H1 (cell line): ENCODE measurements at regions not wholly inside any gene's neighbourhood (a gene's known extent, or its start where the extent isn't known, plus 50 kb on each side); places are given as distances from the start of the nearest gene placed in this dataset.

Source experiments
- CTCF ChIA-PET: fragments of 300-600 bp; sonication (Branson Sonifier 250); formaldehyde crosslinking; loops from one replicate; lab custom pipeline; 2021; ENCODE audit not compliant: partially characterized antibody; lab: Charles Lee
- POLR2A ChIA-PET: fragments of 300-600 bp; sonication (Branson Sonifier 250); formaldehyde crosslinking; loops from one replicate; lab custom pipeline; 2021; ENCODE audit warnings: inconsistent platforms; ENCODE audit not compliant: partially characterized antibody; lab: Charles Lee
- DNase-seq, 2 experiments: peaks; one replicate each; pipeline versions ENCODE4 v3.0.0 to v3.0.0-alpha.2; 2010 to 2022; ENCODE audit warnings: low spot score in 2 of 2, low read depth in 1 of 2, mixed read lengths in 1 of 2
- FAIRE-seq: peaks from 2 replicates; lab custom pipeline; 2011; peaks lifted over from hg19 to GRCh38; lab: Jason Lieb, UNC
- H2AFZ ChIP-seq: 2 replicates; pipeline ENCODE4 v1.8.1; 2012; ENCODE audit warnings: low read length, inconsistent platforms
- H2AK5ac ChIP-seq: 2 replicates; pipeline ENCODE4 v1.6.1; 2013; ENCODE audit warnings: low read depth, low read length
- H2BK120ac ChIP-seq: replicated peaks from 2 replicates; pipeline ENCODE3; 2013; ENCODE audit warnings: low read depth, low read length, inconsistent platforms
- H2BK12ac ChIP-seq: 2 replicates; pipeline ENCODE4 v1.6.1; 2013; ENCODE audit warnings: low read depth, low read length
- H2BK15ac ChIP-seq: 2 replicates; pipeline ENCODE4 v1.6.1; 2013; ENCODE audit warnings: low read length
- H2BK20ac ChIP-seq: 2 replicates; pipeline ENCODE4 v1.6.1; 2013; ENCODE audit warnings: low read length
- H2BK5ac ChIP-seq: 2 replicates; pipeline ENCODE4 v1.6.1; 2013; ENCODE audit warnings: low read depth, low read length
- H3K14ac ChIP-seq: 2 replicates; pipeline ENCODE4 v1.6.1; 2013; ENCODE audit warnings: inconsistent platforms; ENCODE audit not compliant: insufficient read length
- H3K18ac ChIP-seq: 2 replicates; pipeline ENCODE4 v1.6.1; 2013; ENCODE audit warnings: low read length; ENCODE audit errors: extremely low read depth
- H3K23ac ChIP-seq: 2 replicates; pipeline ENCODE4 v1.6.1; 2013; ENCODE audit warnings: inconsistent platforms; ENCODE audit not compliant: insufficient read length
- H3K23me2 ChIP-seq: 2 replicates; pipeline ENCODE4 v1.6.1; 2013; ENCODE audit warnings: low read depth, low read length
- H3K27ac ChIP-seq: 2 replicates; pipeline ENCODE4 v1.6.1; 2011; ENCODE audit warnings: low read depth, low read length, inconsistent platforms
- H3K27me3 ChIP-seq, 4 experiments: replicated peaks in 1 of 4; 1 replicate in 1 of 4; 2 replicates in 3 of 4; pipeline versions ENCODE4 v1.6.1 to v1.8.1; 2011 to 2013; ENCODE audit warnings: low read length in 3 of 4, mild to moderate bottlenecking in 3 of 4, inconsistent platforms in 2 of 4, mixed read lengths in 2 of 4, moderate library complexity in 1 of 4; ENCODE audit not compliant: control insufficient read depth in 3 of 4, insufficient read depth in 3 of 4; ENCODE audit errors: extremely low read depth in 1 of 4
- H3K36me3 ChIP-seq, 4 experiments: 2 replicates each; pipeline versions ENCODE4 v1.6.1 to v1.8.1; 2011 to 2013; ENCODE audit warnings: mild to moderate bottlenecking in 4 of 4, low read length in 3 of 4, moderate library complexity in 2 of 4, control low read depth in 1 of 4, inconsistent platforms in 1 of 4; ENCODE audit not compliant: insufficient read depth in 4 of 4, control insufficient read depth in 2 of 4
- H3K4ac ChIP-seq: replicated peaks from 2 replicates; pipeline ENCODE3; 2013; ENCODE audit warnings: low read length, low read depth, mixed read lengths, inconsistent platforms; ENCODE audit not compliant: insufficient read length
- H3K4me1 ChIP-seq, 4 experiments: replicated peaks in 1 of 4; 1 replicate in 1 of 4; 2 replicates in 3 of 4; pipeline versions ENCODE4 v1.6.1 to v1.8.1; 2011 to 2013; ENCODE audit warnings: low read length in 3 of 4, inconsistent platforms in 2 of 4, mixed read lengths in 1 of 4; ENCODE audit not compliant: insufficient read depth in 4 of 4, control insufficient read depth in 3 of 4
- H3K4me2 ChIP-seq, 2 experiments: 2 replicates each; pipeline versions ENCODE4 v1.6.1 to v1.8.1; 2011 to 2013; ENCODE audit warnings: low read depth in 2 of 2, low read length in 2 of 2, control low read depth in 1 of 2, inconsistent platforms in 1 of 2, mild to moderate bottlenecking in 1 of 2; ENCODE audit not compliant: insufficient read depth in 1 of 2
- H3K4me3 ChIP-seq, 4 experiments: fragments of 200-600, 300-600 bp in 1 of 4; sonication (generic), shearing (Covaris generic), sonication (Bioruptor Twin) in 1 of 4; 2 replicates each; pipeline versions ENCODE4 v1.5.1 to v1.8.1; 2011 to 2016; ENCODE audit warnings: low read length in 4 of 4, low read depth in 3 of 4, control low read depth in 2 of 4, inconsistent platforms in 2 of 4, mild to moderate bottlenecking in 2 of 4, mixed read lengths in 1 of 4, moderate library complexity in 1 of 4; ENCODE audit not compliant: insufficient read depth in 2 of 4; ENCODE audit errors: extremely low read depth in 1 of 4
- H3K56ac ChIP-seq: replicated peaks from 2 replicates; pipeline ENCODE3; 2013; ENCODE audit warnings: low read depth, mild to moderate bottlenecking, mixed read lengths, low read length, inconsistent platforms; ENCODE audit not compliant: insufficient read length
- H3K79me1 ChIP-seq: 2 replicates; pipeline ENCODE4 v1.6.1; 2013; ENCODE audit warnings: low read depth, low read length, control low read depth
- H3K79me2 ChIP-seq, 2 experiments: 2 replicates each; pipeline versions ENCODE4 v1.6.1 to v1.8.1; 2012 to 2013; ENCODE audit warnings: low read length in 2 of 2, mild to moderate bottlenecking in 2 of 2, inconsistent platforms in 1 of 2; ENCODE audit not compliant: insufficient read depth in 2 of 2, control insufficient read depth in 1 of 2
- H3K9ac ChIP-seq, 4 experiments: replicated peaks in 1 of 4; 1 replicate in 1 of 4; 2 replicates in 3 of 4; pipeline versions ENCODE4 v1.6.1 to v1.8.1; 2011 to 2013; ENCODE audit warnings: low read depth in 3 of 4, low read length in 3 of 4, control low read depth in 2 of 4, mild to moderate bottlenecking in 2 of 4, moderate library complexity in 2 of 4, inconsistent platforms in 1 of 4; ENCODE audit errors: extremely low read depth in 1 of 4
- H3K9me3 ChIP-seq, 2 experiments: 2 replicates each; pipeline versions ENCODE4 v1.6.1 to v1.8.1; 2012 to 2013; ENCODE audit warnings: mild to moderate bottlenecking in 2 of 2, moderate library complexity in 2 of 2, control low read depth in 1 of 2, inconsistent platforms in 1 of 2, low read depth in 1 of 2, low read length in 1 of 2, mixed read lengths in 1 of 2; ENCODE audit not compliant: insufficient read depth in 2 of 2
- H4K20me1 ChIP-seq, 2 experiments: replicated peaks in 1 of 2; 2 replicates each; pipeline versions ENCODE3 to v1.8.1; 2011 to 2013; ENCODE audit warnings: inconsistent platforms in 2 of 2, low read length in 2 of 2, mild to moderate bottlenecking in 1 of 2; ENCODE audit not compliant: insufficient read depth in 2 of 2, control insufficient read depth in 1 of 2
- H4K5ac ChIP-seq: 2 replicates; pipeline ENCODE4 v1.6.1; 2013; ENCODE audit warnings: low read length, low read depth, mixed read lengths, inconsistent platforms; ENCODE audit not compliant: insufficient read length
- H4K8ac ChIP-seq: 2 replicates; pipeline ENCODE4 v1.8.0; 2013; ENCODE audit warnings: mild to moderate bottlenecking, moderate library complexity, low read length, inconsistent platforms; ENCODE audit not compliant: insufficient read depth; ENCODE audit errors: extremely low read depth
- H4K91ac ChIP-seq: replicated peaks from 2 replicates; pipeline ENCODE3; 2013; ENCODE audit warnings: low read length, mixed read lengths, inconsistent platforms; ENCODE audit not compliant: insufficient read length
- BCL11A ChIP-seq, 2 experiments: IDR thresholded peaks; one replicate each; pipeline ENCODE4 v1.6.1; 2011; ENCODE audit warnings: low read depth in 2 of 2, low read length in 2 of 2, mild to moderate bottlenecking in 2 of 2
- CBX8 ChIP-seq: fragments of 300-800, 300-1000 bp; sonication (generic); IDR thresholded peaks from 2 replicates; pipeline ENCODE4 v1.7.1; 2016; ENCODE audit warnings: low read depth, low read length, borderline replicate concordance
- EGR1 ChIP-seq: IDR thresholded peaks from 2 replicates; pipeline ENCODE4 v1.6.1; 2011; ENCODE audit warnings: low read depth, low read length, borderline replicate concordance
- EZH2 ChIP-seq: fragments of 200-600 bp; sonication (generic); IDR thresholded peaks from 2 replicates; pipeline ENCODE4 v1.7.1; 2012; ENCODE audit warnings: low read depth, mild to moderate bottlenecking, moderate library complexity, low read length, inconsistent platforms; ENCODE audit not compliant: severe bottlenecking
- KDM4A ChIP-seq: IDR thresholded peaks from one replicate; pipeline ENCODE4 v1.7.1; 2012; ENCODE audit warnings: low read depth, mild to moderate bottlenecking, moderate library complexity, low read length, inconsistent platforms; ENCODE audit not compliant: severe bottlenecking
- KDM5A ChIP-seq: fragments of 200-600 bp; IDR thresholded peaks from 2 replicates; pipeline ENCODE4 v1.7.1; 2012; ENCODE audit warnings: mild to moderate bottlenecking, low read length, inconsistent platforms, mixed read lengths
- PHF8 ChIP-seq: fragments of 200-600 bp; sonication (generic); conservative IDR thresholded peaks from 2 replicates; pipeline ENCODE4 v1.7.1; 2012; ENCODE audit warnings: low read depth, mild to moderate bottlenecking, inconsistent platforms, low read length, moderate library complexity
- RXRA ChIP-seq: IDR thresholded peaks from 2 replicates; pipeline ENCODE4 v1.6.1; 2011; ENCODE audit warnings: low read depth, mild to moderate bottlenecking, low read length, moderate library complexity; ENCODE audit not compliant: insufficient read depth
- SIX5 ChIP-seq: IDR thresholded peaks from 2 replicates; pipeline ENCODE4 v1.6.1; 2011; ENCODE audit warnings: mild to moderate bottlenecking, low read depth, low read length
- TCF12 ChIP-seq: IDR thresholded peaks from 2 replicates; pipeline ENCODE4 v1.6.1; 2011; ENCODE audit warnings: low read depth, mild to moderate bottlenecking, low read length
- TF ChIP-seq, protein P1 (sequence below): IDR thresholded peaks from 2 replicates; pipeline ENCODE4 v1.6.1; 2012; ENCODE audit warnings: low read length, inconsistent platforms
- TF ChIP-seq, protein P2 (sequence below): IDR thresholded peaks from 2 replicates; pipeline ENCODE4 v1.6.1; 2011; ENCODE audit warnings: low read length, improper control_type of control experiment

DNA sequence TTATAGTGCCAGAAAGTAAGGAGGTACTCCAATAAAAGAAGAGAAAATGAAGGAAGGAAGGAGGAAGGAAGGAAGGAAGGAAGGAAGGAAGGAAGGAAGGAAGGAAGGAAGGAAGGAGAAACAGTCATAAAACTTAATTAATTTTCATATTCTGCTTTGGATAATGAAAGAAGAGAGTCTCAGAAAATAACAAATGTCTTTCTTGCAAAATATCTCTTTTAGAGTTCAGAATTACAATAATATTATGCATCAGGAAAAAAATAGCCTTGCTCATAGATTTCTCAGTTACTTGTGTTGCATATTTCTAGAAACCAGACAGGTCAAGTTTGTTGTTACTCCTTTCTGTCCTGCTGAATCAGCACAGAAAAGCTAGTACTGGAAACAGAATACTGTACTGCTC lies 130.1 kb upstream of the DKK2 start:
- H2AFZ ChIP-seq, result no peak overlapping the region
- H3K36me3 ChIP-seq, result no peaks in the 10 kb centered on the region
- POLR2A ChIA-PET, result no interaction called here
- H3K4me2 ChIP-seq, result no peak overlapping the region
- H3K27me3 ChIP-seq, result no peaks in the 10 kb centered on the region
- no peaks in the 10 kb centered on the region for H3K79me2 ChIP-seq
- H2BK12ac ChIP-seq, result no peak overlapping the region
- no peak overlapping the region for H3K27ac ChIP-seq
- H3K23ac ChIP-seq, result no peak overlapping the region
- no peak overlapping the region for H4K91ac ChIP-seq
- H3K4me1 ChIP-seq, result no peaks in the 10 kb centered on the region
- no peak overlapping the region for H3K4me3 ChIP-seq
- no peak overlapping the region for H2BK120ac ChIP-seq
- no peak for DNase-seq
- H2BK15ac ChIP-seq, result no peak overlapping the region
- no peak overlapping the region for H3K9ac ChIP-seq
- H2BK5ac ChIP-seq, result no peak overlapping the region
- H3K18ac ChIP-seq, result no peak overlapping the region
- H2AK5ac ChIP-seq, result no peak overlapping the region
- H3K14ac ChIP-seq, result no peak overlapping the region
- no peaks in the 10 kb centered on the region for H3K79me1 ChIP-seq
- no peak overlapping the region for H3K4ac ChIP-seq
- H3K9me3 ChIP-seq, result 0 out of 4 replicates have a peak, but pooled peaks cover 0 to 2% of the 10 kb centered on the region in 2 experiments
- H2BK20ac ChIP-seq, result no peak overlapping the region
- FAIRE-seq, result no peak
- no peaks in the 10 kb centered on the region for H3K23me2 ChIP-seq
- no peak overlapping the region for H4K5ac ChIP-seq
- no peak overlapping the region for H3K56ac ChIP-seq
- no peak overlapping the region for H4K8ac ChIP-seq
- H4K20me1 ChIP-seq, result no peaks in the 10 kb centered on the region
- CTCF ChIA-PET, result interaction anchor here (0.6 kb wide), 1 partner anchor 322 kb away, joined by 3 read pairs; no protein-coding TSS in a partner anchor
- TF ChIP-seq KDM4A (no peak), RXRA (no peak), TCF12 (no peak), BCL11A (IDR thresholded peaks at IDR 0.05; ENCODE audit: low read depth in 2 of 2, low read length in 2 of 2) (no peak), CBX8 (no peak), PHF8 (no peak), KDM5A (no peak), SIX5 (no peak), EGR1 (no peak), EZH2 (no peak)
- TF ChIP-seq, protein P1, sequence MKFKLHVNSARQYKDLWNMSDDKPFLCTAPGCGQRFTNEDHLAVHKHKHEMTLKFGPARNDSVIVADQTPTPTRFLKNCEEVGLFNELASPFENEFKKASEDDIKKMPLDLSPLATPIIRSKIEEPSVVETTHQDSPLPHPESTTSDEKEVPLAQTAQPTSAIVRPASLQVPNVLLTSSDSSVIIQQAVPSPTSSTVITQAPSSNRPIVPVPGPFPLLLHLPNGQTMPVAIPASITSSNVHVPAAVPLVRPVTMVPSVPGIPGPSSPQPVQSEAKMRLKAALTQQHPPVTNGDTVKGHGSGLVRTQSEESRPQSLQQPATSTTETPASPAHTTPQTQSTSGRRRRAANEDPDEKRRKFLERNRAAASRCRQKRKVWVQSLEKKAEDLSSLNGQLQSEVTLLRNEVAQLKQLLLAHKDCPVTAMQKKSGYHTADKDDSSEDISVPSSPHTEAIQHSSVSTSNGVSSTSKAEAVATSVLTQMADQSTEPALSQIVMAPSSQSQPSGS, result no peak
- TF ChIP-seq, protein P2, sequence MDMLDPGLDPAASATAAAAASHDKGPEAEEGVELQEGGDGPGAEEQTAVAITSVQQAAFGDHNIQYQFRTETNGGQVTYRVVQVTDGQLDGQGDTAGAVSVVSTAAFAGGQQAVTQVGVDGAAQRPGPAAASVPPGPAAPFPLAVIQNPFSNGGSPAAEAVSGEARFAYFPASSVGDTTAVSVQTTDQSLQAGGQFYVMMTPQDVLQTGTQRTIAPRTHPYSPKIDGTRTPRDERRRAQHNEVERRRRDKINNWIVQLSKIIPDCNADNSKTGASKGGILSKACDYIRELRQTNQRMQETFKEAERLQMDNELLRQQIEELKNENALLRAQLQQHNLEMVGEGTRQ, result no peak
